ENCODE measurements at regions not wholly inside any gene's neighbourhood (a gene's known extent, or its start where the extent isn't known, plus 50 kb on each side); places are given as distances from the start of the nearest gene placed in this dataset.

DNA sequence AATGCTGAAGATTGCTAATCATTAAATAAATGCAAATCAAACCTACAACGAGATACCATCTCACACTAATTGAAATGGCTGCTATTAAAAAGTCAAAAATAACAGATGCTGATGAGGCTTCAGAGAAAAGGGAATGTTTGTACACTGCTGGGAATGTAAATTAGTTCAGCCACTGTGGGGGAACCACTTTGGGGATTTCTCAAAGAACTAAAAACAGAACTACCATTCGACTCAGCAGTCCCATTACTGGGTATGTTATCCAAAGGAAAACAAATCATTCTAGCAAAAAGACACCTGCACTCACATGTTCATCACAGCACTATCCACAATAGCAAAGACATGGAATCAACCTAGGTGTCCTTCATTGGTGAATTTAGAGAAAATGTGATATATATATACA, 379.0 kb upstream of the CNTNAP2 start:
- no peak overlapping the region for H3K4me2 ChIP-seq (ENCODE audit: insufficient read depth, low read length)
- intact Hi-C loops (cut with micrococcal nuclease), result no loop called here
- H2AFZ ChIP-seq (ENCODE audit: low read depth, low read length), result no peak overlapping the region
- POLR2A ChIA-PET, result interaction anchor here (0.7 kb wide), 1 partner anchor 13 kb away, joined by 3 read pairs; no protein-coding TSS in a partner anchor
- no peak for FAIRE-seq
- H3K9me1 ChIP-seq (ENCODE audit: control insufficient read depth, insufficient read depth, low read length), result no peaks in the 10 kb centered on the region
- no peak for ATAC-seq
- no TSS peak for BruUV-seq (replicated peaks)
- in situ Hi-C loops (cut with MboI), result no loop called here
- no peak overlapping the region for H3K4me3 ChIP-seq
- H3K27ac ChIP-seq (ENCODE audit: extremely low read depth, low read depth, low read length), result no peak overlapping the region
- H4K20me1 ChIP-seq (replicated peaks; ENCODE audit: control insufficient read depth, insufficient read depth, low read length), result no peaks in the 10 kb centered on the region
- DNase-seq (ENCODE audit: extremely low read depth in 1 of 4, low spot score in 3 of 4), result no peak
- TF ChIP-seq RAD51 (IDR thresholded peaks at IDR 0.05; ENCODE audit: borderline replicate concordance, low read depth), result no peak
- no peak for TF ChIP-seq ZNF717 (CRISPR knock-in tag; IDR thresholded peaks at IDR 0.05)
- TF ChIP-seq SP2 (IDR thresholded peaks at IDR 0.05; ENCODE audit: extremely low read depth, low read depth, low read length, poor library complexity, severe bottlenecking), result no peak
- TF ChIP-seq, protein P1, sequence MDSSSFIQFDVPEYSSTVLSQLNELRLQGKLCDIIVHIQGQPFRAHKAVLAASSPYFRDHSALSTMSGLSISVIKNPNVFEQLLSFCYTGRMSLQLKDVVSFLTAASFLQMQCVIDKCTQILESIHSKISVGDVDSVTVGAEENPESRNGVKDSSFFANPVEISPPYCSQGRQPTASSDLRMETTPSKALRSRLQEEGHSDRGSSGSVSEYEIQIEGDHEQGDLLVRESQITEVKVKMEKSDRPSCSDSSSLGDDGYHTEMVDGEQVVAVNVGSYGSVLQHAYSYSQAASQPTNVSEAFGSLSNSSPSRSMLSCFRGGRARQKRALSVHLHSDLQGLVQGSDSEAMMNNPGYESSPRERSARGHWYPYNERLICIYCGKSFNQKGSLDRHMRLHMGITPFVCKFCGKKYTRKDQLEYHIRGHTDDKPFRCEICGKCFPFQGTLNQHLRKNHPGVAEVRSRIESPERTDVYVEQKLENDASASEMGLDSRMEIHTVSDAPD (CRISPR knock-in tag; IDR thresholded peaks at IDR 0.05), result no peak
- no peak for TF ChIP-seq CCAR2 (IDR thresholded peaks at IDR 0.05; ENCODE audit: low read depth, low read length)
- TF ChIP-seq BCL6 (CRISPR knock-in tag; IDR thresholded peaks at IDR 0.05), result no peak
- TF ChIP-seq SMAD3 (CRISPR knock-in tag; conservative IDR thresholded peaks at IDR 0.05), result no peak
- TF ChIP-seq ZNF696 (CRISPR knock-in tag; conservative IDR thresholded peaks at IDR 0.05), result no peak
- no peak for TF ChIP-seq SAFB (IDR thresholded peaks at IDR 0.05; ENCODE audit: borderline replicate concordance, low read depth, low read length)
- TF ChIP-seq RFX1 (IDR thresholded peaks at IDR 0.05), result no peak
- no peak for TF ChIP-seq JUNB (CRISPR knock-in tag; conservative IDR thresholded peaks at IDR 0.05)
- TF ChIP-seq MYNN (IDR thresholded peaks at IDR 0.05), result no peak
- TF ChIP-seq MYNN (CRISPR knock-in tag; IDR thresholded peaks at IDR 0.05), result no peak
- no peak for TF ChIP-seq CSDE1 (IDR thresholded peaks at IDR 0.05)
- TF ChIP-seq MYBL2 (IDR thresholded peaks at IDR 0.05; ENCODE audit: low read depth), result no peak
- no peak for TF ChIP-seq MYBL2 (CRISPR knock-in tag; IDR thresholded peaks at IDR 0.05; ENCODE audit: borderline replicate concordance)
- no peak for TF ChIP-seq RBM25 (IDR thresholded peaks at IDR 0.05; ENCODE audit: low read depth, low read length, severe bottlenecking)
- TF ChIP-seq LCOR (CRISPR knock-in tag; IDR thresholded peaks at IDR 0.05), result no peak
- TF ChIP-seq ZNF76 (CRISPR knock-in tag; IDR thresholded peaks at IDR 0.05; ENCODE audit: borderline replicate concordance), result no peak
- no peak for TF ChIP-seq PHF8 (IDR thresholded peaks at IDR 0.05; ENCODE audit: borderline replicate concordance, low read length)
- no peaks in the 10 kb centered on the region for H3K4me1 ChIP-seq (replicated peaks in 1 of 2; ENCODE audit: control insufficient read depth in 2 of 2, insufficient read depth in 2 of 2, low read length in 2 of 2)
- no peaks in the 10 kb centered on the region for H3K9me3 ChIP-seq (replicated peaks; ENCODE audit: control insufficient read depth, insufficient read depth, low read depth, low read length)
- no peaks in the 10 kb centered on the region for H3K36me3 ChIP-seq (ENCODE audit: control insufficient read depth, insufficient read depth, low read length)
- H3K27me3 ChIP-seq (ENCODE audit: control insufficient read depth in 2 of 2, insufficient read depth in 2 of 2, low read length in 2 of 2), result no peaks in the 10 kb centered on the region
- CTCF ChIA-PET (ENCODE audit: low intra/inter-chr PET ratio), result no interaction called here
- no peaks in the 10 kb centered on the region for H3K79me2 ChIP-seq (ENCODE audit: control insufficient read depth, insufficient read depth, low read length)
- WGBS (ENCODE audit: insufficient coverage, low coverage, missing lambda C conversion rate), result 2% methylated on average over 2 of the region's 2 CpGs
- H3K9ac ChIP-seq (ENCODE audit: insufficient read depth in 1 of 2, low read depth in 2 of 2, low read length in 2 of 2), result no peak overlapping the region

Measured in K562 (cell line).